Hepatocyte (in vitro differentiated cells): ENCODE measurements at regions not wholly inside any gene's neighbourhood (a gene's known extent, or its start where the extent isn't known, plus 50 kb on each side); places are given as distances from the start of the nearest gene placed in this dataset.

Experiments used
- CTCF ChIP-seq: fragments of 200-600 bp; sonication (generic); IDR thresholded peaks from 2 replicates; pipeline ENCODE4 v1.5.1; 2016; ENCODE audit warnings: antibody characterized with exemption, mild to moderate bottlenecking; ENCODE audit not compliant: poor library complexity
- EZH2 ChIP-seq: fragments of 200-600 bp; sonication (generic); IDR thresholded peaks from 2 replicates; pipeline ENCODE4 v1.6.1; 2016; ENCODE audit warnings: antibody characterized with exemption, mild to moderate bottlenecking, borderline replicate concordance

- TF ChIP-seq CTCF (no peak), EZH2 (no peak)
These were observed 1688.0 kb downstream of the STIM2 start for GRCh38 chr4:28548594-28548993.
